IMR-90 (cell line): ENCODE measurements at regions not wholly inside any gene's neighbourhood (a gene's known extent, or its start where the extent isn't known, plus 50 kb on each side); places are given as distances from the start of the nearest gene placed in this dataset.

Experiments
- BHLHE40 ChIP-seq: fragments of 150-350 bp; IDR thresholded peaks from 2 replicates; pipeline ENCODE4 v1.6.1; 2016; ENCODE audit warnings: mild to moderate bottlenecking, low read depth, low read length
- FOS ChIP-seq: fragments of 150-350 bp; IDR thresholded peaks from 2 replicates; pipeline ENCODE4 v1.6.1; 2016; ENCODE audit warnings: low read depth, low read length
- POLR2A ChIP-seq: IDR thresholded peaks from 2 replicates; pipeline ENCODE4 v1.6.1; 2012; ENCODE audit warnings: mild to moderate bottlenecking, low read depth, low read length
- RAD21 ChIP-seq: IDR thresholded peaks from 2 replicates; pipeline ENCODE4 v1.6.1; 2012; ENCODE audit warnings: low read length, improper control_type of control experiment
- USF2 ChIP-seq: fragments of 150-350 bp; IDR thresholded peaks from 2 replicates; pipeline ENCODE4 v1.6.1; 2017; ENCODE audit warnings: mild to moderate bottlenecking, antibody characterized with exemption, low read length, low read depth
- TF ChIP-seq, protein P1 (sequence below): conservative IDR thresholded peaks from 2 replicates; pipeline ENCODE4 v1.5.1; 2012; ENCODE audit warnings: mild to moderate bottlenecking, low read depth, low read length, improper control_type of control experiment

- TF ChIP-seq, protein P1, sequence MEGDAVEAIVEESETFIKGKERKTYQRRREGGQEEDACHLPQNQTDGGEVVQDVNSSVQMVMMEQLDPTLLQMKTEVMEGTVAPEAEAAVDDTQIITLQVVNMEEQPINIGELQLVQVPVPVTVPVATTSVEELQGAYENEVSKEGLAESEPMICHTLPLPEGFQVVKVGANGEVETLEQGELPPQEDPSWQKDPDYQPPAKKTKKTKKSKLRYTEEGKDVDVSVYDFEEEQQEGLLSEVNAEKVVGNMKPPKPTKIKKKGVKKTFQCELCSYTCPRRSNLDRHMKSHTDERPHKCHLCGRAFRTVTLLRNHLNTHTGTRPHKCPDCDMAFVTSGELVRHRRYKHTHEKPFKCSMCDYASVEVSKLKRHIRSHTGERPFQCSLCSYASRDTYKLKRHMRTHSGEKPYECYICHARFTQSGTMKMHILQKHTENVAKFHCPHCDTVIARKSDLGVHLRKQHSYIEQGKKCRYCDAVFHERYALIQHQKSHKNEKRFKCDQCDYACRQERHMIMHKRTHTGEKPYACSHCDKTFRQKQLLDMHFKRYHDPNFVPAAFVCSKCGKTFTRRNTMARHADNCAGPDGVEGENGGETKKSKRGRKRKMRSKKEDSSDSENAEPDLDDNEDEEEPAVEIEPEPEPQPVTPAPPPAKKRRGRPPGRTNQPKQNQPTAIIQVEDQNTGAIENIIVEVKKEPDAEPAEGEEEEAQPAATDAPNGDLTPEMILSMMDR, result no peak
- TF ChIP-seq USF2 (no peak), BHLHE40 (no peak), RAD21 (no peak), POLR2A (no peak), FOS (no peak)
Measured at GRCh38 chr2:184346338-184346862, 251.9 kb upstream of the ZNF804A start.
